HCT116 (cell line): ENCODE measurements at regions not wholly inside any gene's neighbourhood (a gene's known extent, or its start where the extent isn't known, plus 50 kb on each side); places are given as distances from the start of the nearest gene placed in this dataset.

Source experiments
- ATAC-seq: fragments of 200-7000 bp; cut with Tn5 transposase; 2 replicates; pipeline ENCODE4 v1.9.1; 2020; ENCODE audit warnings: mild to moderate bottlenecking, moderate library complexity
- BruUV-seq: library from RNA; stranded (reverse); fragments of 400-500 nt; replicated peaks from 2 replicates; lab custom pipeline; 2021; lab: Mats Ljungman, UMichigan
- CTCF ChIA-PET: fragments of 300-600 bp; sonication (Branson Sonifier 250); formaldehyde crosslinking; loops from one replicate; lab custom pipeline; 2021; ENCODE audit warnings: antibody characterized with exemption; lab: Charles Lee
- POLR2A ChIA-PET: fragments of 300-600, 350-600 bp; sonication (Branson Sonifier 250); formaldehyde crosslinking; loops from one replicate; lab custom pipeline; 2021; ENCODE audit warnings: antibody characterized with exemption; lab: Charles Lee
- RAD21 ChIA-PET, 2 experiments: fragments of 300-600 bp; sonication (Branson Sonifier 250); formaldehyde crosslinking; loops; one replicate each; lab custom pipeline; 2023; ENCODE audit warnings: low total read pairs in 2 of 2; ENCODE audit not compliant: uncharacterized antibody in 2 of 2, unreplicated experiment in 2 of 2, low non-redundant PET in 1 of 2; lab: Charles Lee
- DNase-seq: peaks from one replicate; pipeline ENCODE4 v3.0.0-alpha.2; 2010; ENCODE audit warnings: low read depth, low spot score
- H2AFZ ChIP-seq: fragments of 200-600 bp; shearing (Covaris generic), sonication (generic); 2 replicates; pipeline ENCODE4 v1.6.1; 2017; ENCODE audit warnings: low read depth, mixed run types, mixed read lengths, antibody characterized with exemption, low read length; ENCODE audit not compliant: poor library complexity, severe bottlenecking
- H3K27ac ChIP-seq: 2 replicates; pipeline ENCODE4 v1.5.1; 2012; ENCODE audit warnings: low read depth, low read length
- H3K27me3 ChIP-seq: fragments of 200-600 bp; sonication (generic); 2 replicates; pipeline ENCODE4 v1.6.1; 2016; ENCODE audit warnings: mixed run types, low read length, mixed read lengths; ENCODE audit not compliant: insufficient read depth
- H3K36me3 ChIP-seq, 2 experiments: fragments of 200-500 bp in 1 of 2; fragments of 200-600 bp in 1 of 2; sonication (Bioruptor generic) in 1 of 2; sonication (generic) in 1 of 2; 2 replicates each; pipeline versions ENCODE4 v1.5.1 to v1.6.1; 2014 to 2016; ENCODE audit warnings: low read length in 2 of 2, inconsistent platforms in 1 of 2, mixed read lengths in 1 of 2, mixed run types in 1 of 2; ENCODE audit not compliant: insufficient read depth in 2 of 2, control insufficient read depth in 1 of 2
- H3K4me1 ChIP-seq, 2 experiments: fragments of 200-600 bp in 1 of 2; sonication (generic) in 1 of 2; 2 replicates each; pipeline versions ENCODE4 v1.5.1 to v1.6.1; 2012 to 2017; ENCODE audit warnings: low read length in 2 of 2, inconsistent platforms in 1 of 2, mild to moderate bottlenecking in 1 of 2, mixed read lengths in 1 of 2, mixed run types in 1 of 2, moderate library complexity in 1 of 2; ENCODE audit not compliant: insufficient read depth in 2 of 2, control insufficient read depth in 1 of 2
- H3K4me2 ChIP-seq: fragments of 200-600 bp; sonication (generic); 2 replicates; pipeline ENCODE4 v1.6.1; 2017; ENCODE audit warnings: mixed run types, low read length, mixed read lengths
- H3K4me3 ChIP-seq, 2 experiments: fragments of 200-600 bp in 1 of 2; sonication (generic) in 1 of 2; replicated peaks in 1 of 2; 2 replicates each; pipeline ENCODE4 v1.5.1; 2011 to 2016; ENCODE audit warnings: low read length in 2 of 2, control low read depth in 1 of 2, low read depth in 1 of 2, mild to moderate bottlenecking in 1 of 2, mixed read lengths in 1 of 2, mixed run types in 1 of 2
- H3K79me2 ChIP-seq: fragments of 200-600 bp; sonication (generic); 2 replicates; pipeline ENCODE4 v1.6.1; 2017; ENCODE audit warnings: mild to moderate bottlenecking, mixed run types, low read length, moderate library complexity, mixed read lengths; ENCODE audit not compliant: insufficient read depth
- H3K9ac ChIP-seq: fragments of 200-600 bp; sonication (generic); 2 replicates; pipeline ENCODE4 v1.6.1; 2016; ENCODE audit warnings: low read length, mixed read lengths
- H3K9me2 ChIP-seq: fragments of 200-600 bp; sonication (generic), shearing (Covaris generic); 2 replicates; pipeline ENCODE4 v1.6.1; 2017; ENCODE audit warnings: mixed run types, mild to moderate bottlenecking, moderate library complexity; ENCODE audit not compliant: insufficient read depth
- H3K9me3 ChIP-seq, 2 experiments: fragments of 200-500 bp in 1 of 2; fragments of 200-600 bp in 1 of 2; sonication (Bioruptor generic) in 1 of 2; sonication (generic) in 1 of 2; 2 replicates each; pipeline ENCODE4 v1.6.1; 2014 to 2017; ENCODE audit warnings: low read length in 2 of 2, mixed read lengths in 2 of 2, inconsistent platforms in 1 of 2, low read depth in 1 of 2, mild to moderate bottlenecking in 1 of 2, mixed run types in 1 of 2, moderate library complexity in 1 of 2; ENCODE audit not compliant: control insufficient read depth in 1 of 2, insufficient read depth in 1 of 2
- H4K20me1 ChIP-seq: fragments of 200-600 bp; sonication (generic), shearing (Covaris generic); 2 replicates; pipeline ENCODE4 v1.6.1; 2017; ENCODE audit warnings: mixed run types, mild to moderate bottlenecking, moderate library complexity; ENCODE audit not compliant: insufficient read depth
- CBX3 ChIP-seq: IDR thresholded peaks from 2 replicates; pipeline ENCODE4 v1.6.1; 2012; ENCODE audit warnings: low read depth
- CEBPB ChIP-seq: IDR thresholded peaks from 2 replicates; pipeline ENCODE4 v1.6.1; 2012; ENCODE audit warnings: low read depth
- EZH2phosphoT487 ChIP-seq: fragments of 200-600 bp; IDR thresholded peaks from 2 replicates; pipeline ENCODE4 v1.6.1; 2018; ENCODE audit warnings: antibody characterized with exemption, borderline replicate concordance
- FOSL1 ChIP-seq: IDR thresholded peaks from 2 replicates; pipeline ENCODE4 v1.6.1; 2012; ENCODE audit warnings: low read depth
- JUND ChIP-seq: IDR thresholded peaks from 2 replicates; pipeline ENCODE4 v1.6.1; 2012
- MAX ChIP-seq: IDR thresholded peaks from 2 replicates; pipeline ENCODE4 v1.6.1; 2012
- POLR2A ChIP-seq: IDR thresholded peaks from 2 replicates; pipeline ENCODE4 v1.7.0; 2011; ENCODE audit warnings: borderline replicate concordance; ENCODE audit not compliant: insufficient read depth, insufficient read length; ENCODE audit errors: extremely low read depth
- SP1 ChIP-seq: IDR thresholded peaks from 2 replicates; pipeline ENCODE4 v1.6.1; 2012; ENCODE audit warnings: low read depth
- SRF ChIP-seq: IDR thresholded peaks from 2 replicates; pipeline ENCODE4 v1.6.1; 2012; ENCODE audit warnings: low read depth
- TCF7L2 ChIP-seq: IDR thresholded peaks from 2 replicates; pipeline ENCODE4 v1.7.0; 2011; ENCODE audit warnings: borderline replicate concordance, inconsistent platforms; ENCODE audit not compliant: insufficient read depth, insufficient read length; ENCODE audit errors: extremely low read depth
- ZBTB33 ChIP-seq: IDR thresholded peaks from 2 replicates; pipeline ENCODE4 v1.6.1; 2011; ENCODE audit warnings: mild to moderate bottlenecking, low read length, moderate library complexity; ENCODE audit not compliant: insufficient replicate concordance; ENCODE audit errors: extremely low read depth
- ZNF274 ChIP-seq: fragments of 200-500 bp; sonication (Bioruptor generic); IDR thresholded peaks from 2 replicates; pipeline ENCODE4 v1.6.1; 2014; ENCODE audit warnings: mild to moderate bottlenecking, low read depth, low read length, inconsistent platforms
- intact Hi-C: fragments of 100-400 bp; cut with micrococcal nuclease; formaldehyde crosslinking; loops from 2 replicates; pipeline ENCODE4 v1.10.0; 2022
- TF ChIP-seq, protein P1 (sequence below), 3 experiments: fragments of 200-600 bp in 1 of 3; sonication (generic) in 1 of 3; IDR thresholded peaks in 2 of 3; conservative IDR thresholded peaks in 1 of 3; 2 replicates each; pipeline ENCODE4 v1.5.1; 2012 to 2017; ENCODE audit warnings: low read depth in 2 of 3, low read length in 2 of 3, antibody characterized with exemption in 1 of 3, borderline replicate concordance in 1 of 3, control low read depth in 1 of 3, mild to moderate bottlenecking in 1 of 3, mixed read lengths in 1 of 3, mixed run types in 1 of 3, moderate library complexity in 1 of 3; ENCODE audit not compliant: insufficient read depth in 1 of 3
- TF ChIP-seq, protein P2 (sequence below): IDR thresholded peaks from 2 replicates; pipeline ENCODE4 v1.6.1; 2012; ENCODE audit warnings: low read depth
- TF ChIP-seq, protein P3 (sequence below): IDR thresholded peaks from 2 replicates; pipeline ENCODE4 v1.6.1; 2012

GRCh38 chr7:115110523-115110922, 188.6 kb downstream of the MDFIC start:
- no peaks in the 10 kb centered on the region for H3K36me3 ChIP-seq
- H3K79me2 ChIP-seq, result no peaks in the 10 kb centered on the region
- no peak for ATAC-seq
- POLR2A ChIA-PET, result no interaction called here
- CTCF ChIA-PET, result no interaction called here
- TF ChIP-seq, protein P1, sequence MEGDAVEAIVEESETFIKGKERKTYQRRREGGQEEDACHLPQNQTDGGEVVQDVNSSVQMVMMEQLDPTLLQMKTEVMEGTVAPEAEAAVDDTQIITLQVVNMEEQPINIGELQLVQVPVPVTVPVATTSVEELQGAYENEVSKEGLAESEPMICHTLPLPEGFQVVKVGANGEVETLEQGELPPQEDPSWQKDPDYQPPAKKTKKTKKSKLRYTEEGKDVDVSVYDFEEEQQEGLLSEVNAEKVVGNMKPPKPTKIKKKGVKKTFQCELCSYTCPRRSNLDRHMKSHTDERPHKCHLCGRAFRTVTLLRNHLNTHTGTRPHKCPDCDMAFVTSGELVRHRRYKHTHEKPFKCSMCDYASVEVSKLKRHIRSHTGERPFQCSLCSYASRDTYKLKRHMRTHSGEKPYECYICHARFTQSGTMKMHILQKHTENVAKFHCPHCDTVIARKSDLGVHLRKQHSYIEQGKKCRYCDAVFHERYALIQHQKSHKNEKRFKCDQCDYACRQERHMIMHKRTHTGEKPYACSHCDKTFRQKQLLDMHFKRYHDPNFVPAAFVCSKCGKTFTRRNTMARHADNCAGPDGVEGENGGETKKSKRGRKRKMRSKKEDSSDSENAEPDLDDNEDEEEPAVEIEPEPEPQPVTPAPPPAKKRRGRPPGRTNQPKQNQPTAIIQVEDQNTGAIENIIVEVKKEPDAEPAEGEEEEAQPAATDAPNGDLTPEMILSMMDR (IDR thresholded peaks at IDR 0.05 in 2 of 3, conservative IDR thresholded peaks at IDR 0.05 in 1 of 3; ENCODE audit: borderline replicate concordance in 1 of 3, insufficient read depth in 1 of 3, low read depth in 2 of 3, low read length in 2 of 3), result no peak
- no peak for TF ChIP-seq CEBPB
- no peak for TF ChIP-seq JUND
- no peak for TF ChIP-seq POLR2A
- TF ChIP-seq FOSL1, result no peak
- TF ChIP-seq MAX, result no peak
- TF ChIP-seq, protein P2, sequence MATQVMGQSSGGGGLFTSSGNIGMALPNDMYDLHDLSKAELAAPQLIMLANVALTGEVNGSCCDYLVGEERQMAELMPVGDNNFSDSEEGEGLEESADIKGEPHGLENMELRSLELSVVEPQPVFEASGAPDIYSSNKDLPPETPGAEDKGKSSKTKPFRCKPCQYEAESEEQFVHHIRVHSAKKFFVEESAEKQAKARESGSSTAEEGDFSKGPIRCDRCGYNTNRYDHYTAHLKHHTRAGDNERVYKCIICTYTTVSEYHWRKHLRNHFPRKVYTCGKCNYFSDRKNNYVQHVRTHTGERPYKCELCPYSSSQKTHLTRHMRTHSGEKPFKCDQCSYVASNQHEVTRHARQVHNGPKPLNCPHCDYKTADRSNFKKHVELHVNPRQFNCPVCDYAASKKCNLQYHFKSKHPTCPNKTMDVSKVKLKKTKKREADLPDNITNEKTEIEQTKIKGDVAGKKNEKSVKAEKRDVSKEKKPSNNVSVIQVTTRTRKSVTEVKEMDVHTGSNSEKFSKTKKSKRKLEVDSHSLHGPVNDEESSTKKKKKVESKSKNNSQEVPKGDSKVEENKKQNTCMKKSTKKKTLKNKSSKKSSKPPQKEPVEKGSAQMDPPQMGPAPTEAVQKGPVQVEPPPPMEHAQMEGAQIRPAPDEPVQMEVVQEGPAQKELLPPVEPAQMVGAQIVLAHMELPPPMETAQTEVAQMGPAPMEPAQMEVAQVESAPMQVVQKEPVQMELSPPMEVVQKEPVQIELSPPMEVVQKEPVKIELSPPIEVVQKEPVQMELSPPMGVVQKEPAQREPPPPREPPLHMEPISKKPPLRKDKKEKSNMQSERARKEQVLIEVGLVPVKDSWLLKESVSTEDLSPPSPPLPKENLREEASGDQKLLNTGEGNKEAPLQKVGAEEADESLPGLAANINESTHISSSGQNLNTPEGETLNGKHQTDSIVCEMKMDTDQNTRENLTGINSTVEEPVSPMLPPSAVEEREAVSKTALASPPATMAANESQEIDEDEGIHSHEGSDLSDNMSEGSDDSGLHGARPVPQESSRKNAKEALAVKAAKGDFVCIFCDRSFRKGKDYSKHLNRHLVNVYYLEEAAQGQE, result no peak
- no peak for TF ChIP-seq ZNF274
- TF ChIP-seq SP1, result no peak
- no peak for TF ChIP-seq SRF
- no peak for TF ChIP-seq EZH2phosphoT487
- no peak for TF ChIP-seq TCF7L2
- TF ChIP-seq ZBTB33, result no peak
- TF ChIP-seq, protein P3, sequence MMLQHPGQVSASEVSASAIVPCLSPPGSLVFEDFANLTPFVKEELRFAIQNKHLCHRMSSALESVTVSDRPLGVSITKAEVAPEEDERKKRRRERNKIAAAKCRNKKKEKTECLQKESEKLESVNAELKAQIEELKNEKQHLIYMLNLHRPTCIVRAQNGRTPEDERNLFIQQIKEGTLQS, result no peak
- no peak for TF ChIP-seq CBX3
- no peak overlapping the region for H3K9ac ChIP-seq
- H4K20me1 ChIP-seq, result no peaks in the 10 kb centered on the region
- H3K9me2 ChIP-seq, result no peaks in the 10 kb centered on the region
- H3K9me3 ChIP-seq, result no peaks in the 10 kb centered on the region
- H2AFZ ChIP-seq, result no peak overlapping the region
- H3K4me3 ChIP-seq, result no peak overlapping the region
- no TSS peak for BruUV-seq
- intact Hi-C loops, result no loop called here
- RAD21 ChIA-PET, result no interaction called here
- no peak overlapping the region for H3K27ac ChIP-seq
- H3K27me3 ChIP-seq, result no peaks in the 10 kb centered on the region
- DNase-seq, result no peak
- H3K4me1 ChIP-seq, result no peaks in the 10 kb centered on the region
- H3K4me2 ChIP-seq, result no peak overlapping the region
